Activated B cell treated with CpG ODN at 0.5 μM for 24 hours (primary cell): ENCODE measurements at regions not wholly inside any gene's neighbourhood (a gene's known extent, or its start where the extent isn't known, plus 50 kb on each side); places are given as distances from the start of the nearest gene placed in this dataset.

ENCODE experiments used
- ATAC-seq: fragments of 200-7000 bp; cut with Tn5 transposase; one replicate; pipeline ENCODE4 v1.10.0; 2021; ENCODE audit warnings: low read depth, mild to moderate bottlenecking, moderate library complexity
- CTCF ChIA-PET: fragments of 350-600 bp; sonication (Branson Sonifier 250); formaldehyde crosslinking; loops from one replicate; lab custom pipeline; 2021; ENCODE audit warnings: antibody characterized with exemption; lab: Charles Lee
- POLR2A ChIA-PET: fragments of 350-600 bp; sonication (Branson Sonifier 250); formaldehyde crosslinking; loops from one replicate; lab custom pipeline; 2021; ENCODE audit warnings: antibody characterized with exemption; lab: Charles Lee
- DNase-seq: peaks from one replicate; pipeline ENCODE4 v3.0.0; 2022
- H3K27ac Mint-ChIP-seq: one replicate; pipeline ENCODE4 v1.8.0; 2020; ENCODE audit warnings: mixed read lengths
- H3K27me3 Mint-ChIP-seq: one replicate; pipeline ENCODE4 v1.8.0; 2021; ENCODE audit warnings: mixed read lengths
- H3K36me3 Mint-ChIP-seq: one replicate; pipeline ENCODE4 v1.8.0; 2021; ENCODE audit warnings: low read depth, mixed read lengths
- H3K4me1 Mint-ChIP-seq: one replicate; pipeline ENCODE4 v1.8.0; 2021; ENCODE audit warnings: mixed read lengths
- H3K4me3 Mint-ChIP-seq: one replicate; pipeline ENCODE4 v1.8.0; 2020; ENCODE audit warnings: mild to moderate bottlenecking, mixed read lengths
- H3K9me3 Mint-ChIP-seq: one replicate; pipeline ENCODE4 v1.8.0; 2020; ENCODE audit warnings: mixed read lengths
- intact Hi-C: fragments of 100-400 bp; cut with micrococcal nuclease; formaldehyde crosslinking; loops from one replicate; pipeline ENCODE4 v1.15.1; 2024
- TF ChIP-seq, protein P1 (sequence below): fragments of 200-600 bp; IDR thresholded peaks from one replicate; pipeline ENCODE4 v1.8.0; 2022; ENCODE audit warnings: antibody characterized with exemption, mild to moderate bottlenecking

DNA sequence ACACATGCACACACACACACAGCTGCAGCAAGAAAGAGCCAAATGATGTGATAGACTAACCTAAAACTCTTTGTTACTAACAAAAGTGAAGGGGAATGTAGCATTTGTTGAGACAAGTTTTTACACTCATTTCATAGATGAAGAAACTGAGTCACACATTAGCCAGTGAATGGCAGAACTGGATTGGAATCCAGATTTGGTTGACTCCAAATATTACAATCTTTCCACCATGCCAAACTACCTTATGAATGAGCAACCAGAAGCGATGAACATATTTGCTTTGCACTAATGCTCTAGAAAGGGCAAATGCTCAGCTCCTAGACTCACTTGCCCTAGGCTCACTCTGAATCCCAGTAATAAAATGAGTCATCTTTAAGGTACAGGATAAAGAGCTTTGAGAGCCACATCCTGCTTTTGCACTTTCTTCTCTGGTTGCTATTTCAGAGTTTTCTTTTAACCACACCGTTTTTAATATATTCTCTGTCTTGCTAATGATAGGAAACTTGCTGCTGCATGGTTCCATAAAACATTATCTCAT lies 111.9 kb downstream of the GPAM start:
- Mint-ChIP-seq H3K36me3 (no peaks in the 10 kb centered on the region), H3K27ac (no peak overlapping the region), H3K9me3 (no peaks in the 10 kb centered on the region), H3K4me3 (no peak overlapping the region), H3K27me3 (no peaks in the 10 kb centered on the region), H3K4me1 (no peaks in the 10 kb centered on the region)
- TF ChIP-seq, protein P1, sequence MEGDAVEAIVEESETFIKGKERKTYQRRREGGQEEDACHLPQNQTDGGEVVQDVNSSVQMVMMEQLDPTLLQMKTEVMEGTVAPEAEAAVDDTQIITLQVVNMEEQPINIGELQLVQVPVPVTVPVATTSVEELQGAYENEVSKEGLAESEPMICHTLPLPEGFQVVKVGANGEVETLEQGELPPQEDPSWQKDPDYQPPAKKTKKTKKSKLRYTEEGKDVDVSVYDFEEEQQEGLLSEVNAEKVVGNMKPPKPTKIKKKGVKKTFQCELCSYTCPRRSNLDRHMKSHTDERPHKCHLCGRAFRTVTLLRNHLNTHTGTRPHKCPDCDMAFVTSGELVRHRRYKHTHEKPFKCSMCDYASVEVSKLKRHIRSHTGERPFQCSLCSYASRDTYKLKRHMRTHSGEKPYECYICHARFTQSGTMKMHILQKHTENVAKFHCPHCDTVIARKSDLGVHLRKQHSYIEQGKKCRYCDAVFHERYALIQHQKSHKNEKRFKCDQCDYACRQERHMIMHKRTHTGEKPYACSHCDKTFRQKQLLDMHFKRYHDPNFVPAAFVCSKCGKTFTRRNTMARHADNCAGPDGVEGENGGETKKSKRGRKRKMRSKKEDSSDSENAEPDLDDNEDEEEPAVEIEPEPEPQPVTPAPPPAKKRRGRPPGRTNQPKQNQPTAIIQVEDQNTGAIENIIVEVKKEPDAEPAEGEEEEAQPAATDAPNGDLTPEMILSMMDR = no peak
- ATAC-seq (no peak), DNase-seq (no peak)
- CTCF ChIA-PET = no interaction called here
- intact Hi-C loops = no loop called here
- POLR2A ChIA-PET = no interaction called here

DNA sequence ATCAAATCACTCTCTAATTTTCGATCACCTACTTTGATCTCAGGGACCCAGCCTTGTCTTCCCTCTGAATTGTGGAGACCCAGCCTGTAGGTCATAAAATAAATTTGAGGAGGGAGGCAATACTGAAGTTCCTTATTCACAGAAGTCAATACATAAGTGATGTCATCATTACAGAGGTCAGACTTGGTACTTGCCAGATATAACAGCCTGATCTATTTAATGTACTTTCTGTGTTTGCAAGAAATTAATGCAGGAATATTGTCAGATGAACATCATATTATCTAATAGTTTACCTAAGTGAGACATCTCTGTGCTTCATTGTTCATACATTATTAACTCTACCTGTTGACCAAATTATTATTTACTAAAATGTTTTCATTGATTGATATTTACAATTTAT lies 105.6 kb downstream of the GPAM start:
- TF ChIP-seq, protein P1 = no peak
- no peak for ATAC-seq
- Mint-ChIP-seq H3K4me3 (no peak overlapping the region), H3K36me3 (no peaks in the 10 kb centered on the region), H3K27me3 (no peaks in the 10 kb centered on the region), H3K4me1 (no peaks in the 10 kb centered on the region), H3K9me3 (no peaks in the 10 kb centered on the region), H3K27ac (no peak overlapping the region)
- ChIA-PET CTCF (no interaction called here), POLR2A (no interaction called here)
- DNase-seq = no peak
- intact Hi-C loops = no loop called here

DNA sequence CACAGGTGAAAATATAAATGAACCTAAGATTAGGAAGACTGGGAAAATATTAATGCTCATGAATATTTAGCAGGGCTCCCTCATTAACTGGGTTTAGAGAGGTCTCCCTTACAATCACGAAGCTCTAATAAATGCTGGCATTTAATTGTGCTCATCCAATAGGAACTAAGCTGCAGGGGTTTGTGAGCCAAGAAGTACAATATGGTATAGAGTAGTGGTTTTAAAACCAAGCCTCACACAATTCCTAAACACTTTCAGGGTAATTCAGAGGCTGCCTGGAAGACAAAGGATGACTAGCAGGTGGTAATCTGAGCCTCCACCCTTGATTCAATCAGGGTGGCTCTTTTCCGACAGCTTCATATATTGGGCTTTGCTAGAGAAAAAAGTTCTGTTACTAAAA lies 103.3 kb downstream of the GPAM start:
- no peaks in the 10 kb centered on the region for H3K27me3 Mint-ChIP-seq
- H3K9me3 Mint-ChIP-seq = no peaks in the 10 kb centered on the region
- TF ChIP-seq, protein P1 = no peak

DNA sequence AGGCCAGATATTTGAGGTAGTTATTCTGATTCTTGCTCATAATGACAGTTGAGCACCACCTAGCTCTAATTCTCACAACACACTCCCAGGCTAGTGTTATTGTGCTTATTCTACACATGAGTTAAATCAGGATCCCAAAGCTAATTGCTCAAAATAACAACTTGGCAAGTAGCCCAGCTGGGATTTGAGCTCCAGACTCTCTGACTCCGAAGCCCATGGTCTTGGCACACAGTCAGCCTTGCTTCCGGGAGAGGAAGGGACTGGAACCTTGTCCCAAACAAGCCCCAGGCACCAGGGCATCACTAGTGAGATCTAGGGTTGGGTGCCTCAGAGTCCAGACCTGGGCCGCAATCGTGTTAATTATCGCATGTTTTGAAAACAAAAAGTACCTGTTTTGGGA lies 101.4 kb downstream of the GPAM start:
- ATAC-seq = no peak
- Mint-ChIP-seq H3K27ac (no peak overlapping the region), H3K9me3 (no peaks in the 10 kb centered on the region), H3K36me3 (no peaks in the 10 kb centered on the region), H3K27me3 (no peaks in the 10 kb centered on the region), H3K4me1 (no peaks in the 10 kb centered on the region), H3K4me3 (no peak overlapping the region)
- intact Hi-C loops = no loop called here
- ChIA-PET CTCF (no interaction called here), POLR2A (no interaction called here)
- no peak for DNase-seq
- TF ChIP-seq, protein P1 = no peak

More for the DNA sequence above, 103.3 kb downstream of the GPAM start:
- no peak for ATAC-seq
- Mint-ChIP-seq H3K4me1 (no peaks in the 10 kb centered on the region), H3K27ac (no peak overlapping the region), H3K4me3 (no peak overlapping the region), H3K36me3 (no peaks in the 10 kb centered on the region)
- ChIA-PET CTCF (no interaction called here), POLR2A (no interaction called here)
- DNase-seq = no peak
- intact Hi-C loops = no loop called here

DNA sequence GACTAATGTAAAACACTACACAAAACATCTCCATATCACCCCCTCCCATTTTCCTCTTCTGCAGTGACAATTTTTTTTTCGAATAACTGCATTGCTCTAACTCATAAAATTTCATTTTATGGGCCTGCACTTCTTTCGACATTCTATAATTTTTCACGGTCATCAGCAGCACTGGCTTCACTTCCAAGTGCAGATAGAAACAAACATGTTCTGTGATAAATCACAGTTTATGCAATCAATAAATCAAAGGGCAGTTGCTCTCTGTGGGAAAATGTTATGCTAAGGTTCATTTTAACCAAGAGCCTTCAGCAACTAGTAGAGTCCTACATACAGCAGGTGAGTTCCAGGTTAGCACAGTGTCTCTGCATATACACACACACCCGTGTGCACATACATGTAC lies 100.1 kb downstream of the GPAM start:
- ATAC-seq = no peak
- CTCF ChIA-PET = no interaction called here
- H3K27ac Mint-ChIP-seq = no peak overlapping the region
- no peak for DNase-seq
- intact Hi-C loops = no loop called here
- no peaks in the 10 kb centered on the region for H3K9me3 Mint-ChIP-seq
- no peak overlapping the region for H3K4me3 Mint-ChIP-seq
- H3K4me1 Mint-ChIP-seq = no peaks in the 10 kb centered on the region
- TF ChIP-seq, protein P1 = no peak
- POLR2A ChIA-PET = no interaction called here
- no peaks in the 10 kb centered on the region for H3K27me3 Mint-ChIP-seq
- no peaks in the 10 kb centered on the region for H3K36me3 Mint-ChIP-seq
